MM.1S (cell line): ENCODE measurements at regions not wholly inside any gene's neighbourhood (a gene's known extent, or its start where the extent isn't known, plus 50 kb on each side); places are given as distances from the start of the nearest gene placed in this dataset.

ENCODE experiments used
- DNase-seq: peaks from one replicate; pipeline ENCODE4 v3.0.0-alpha.2; 2015
- H2AFZ ChIP-seq: fragments of 300-600 bp; sonication (generic); 2 replicates; pipeline ENCODE4 v1.6.0; 2016; ENCODE audit warnings: antibody characterized with exemption, low read length
- H3F3A ChIP-seq: fragments of 300-600 bp; sonication (generic); 2 replicates; pipeline ENCODE4 v1.6.1; 2016; ENCODE audit warnings: mild to moderate bottlenecking, antibody characterized with exemption, low read length, moderate library complexity, mixed read lengths; ENCODE audit not compliant: insufficient read depth
- H3K27ac ChIP-seq: fragments of 300-600 bp; sonication (generic); 2 replicates; pipeline ENCODE4 v1.5.1; 2016; ENCODE audit warnings: mild to moderate bottlenecking, low read length
- H3K27me3 ChIP-seq: fragments of 300-600 bp; sonication (generic); replicated peaks from 2 replicates; pipeline ENCODE4 v1.6.0; 2016; ENCODE audit warnings: low read length; ENCODE audit not compliant: insufficient read depth
- H3K36me3 ChIP-seq: fragments of 300-600 bp; sonication (generic); replicated peaks from 2 replicates; pipeline ENCODE4 v1.6.1; 2016; ENCODE audit warnings: mild to moderate bottlenecking, low read length, mixed read lengths; ENCODE audit not compliant: insufficient read depth
- H3K4me1 ChIP-seq: fragments of 300-600 bp; sonication (generic); 2 replicates; pipeline ENCODE4 v1.6.1; 2016; ENCODE audit warnings: low read length, mixed read lengths
- H3K4me2 ChIP-seq: fragments of 300-600 bp; sonication (generic); 2 replicates; pipeline ENCODE4 v1.6.0; 2016; ENCODE audit warnings: low read depth, low read length
- H3K4me3 ChIP-seq: fragments of 300-600 bp; sonication (generic); 2 replicates; pipeline ENCODE4 v1.5.1; 2016; ENCODE audit warnings: low read length, mixed read lengths
- H3K79me2 ChIP-seq: fragments of 300-600 bp; sonication (generic); 2 replicates; pipeline ENCODE4 v1.6.1; 2016; ENCODE audit warnings: mixed run types, low read length, mixed read lengths
- H3K9ac ChIP-seq: fragments of 300-600 bp; sonication (generic); 2 replicates; pipeline ENCODE4 v1.6.1; 2016; ENCODE audit warnings: low read length, mixed read lengths
- H3K9me2 ChIP-seq: fragments of 300-600 bp; sonication (generic); replicated peaks from 2 replicates; pipeline ENCODE4 v1.6.1; 2016; ENCODE audit warnings: mild to moderate bottlenecking, low read length, mixed read lengths; ENCODE audit not compliant: insufficient read depth
- H3K9me3 ChIP-seq: fragments of 300-600 bp; sonication (generic); replicated peaks from 2 replicates; pipeline ENCODE4 v1.6.1; 2016; ENCODE audit warnings: mild to moderate bottlenecking, low read length, mixed read lengths; ENCODE audit not compliant: insufficient read depth
- H4K20me1 ChIP-seq: fragments of 300-600 bp; sonication (generic); 2 replicates; pipeline ENCODE4 v1.6.1; 2016; ENCODE audit warnings: mild to moderate bottlenecking, low read length, moderate library complexity, mixed read lengths; ENCODE audit not compliant: insufficient read depth
- CTCF ChIP-seq: fragments of 300-600 bp; sonication (generic); IDR thresholded peaks from 2 replicates; pipeline ENCODE4 v1.5.1; 2016; ENCODE audit warnings: antibody characterized with exemption, low read length, mixed read lengths
- EZH2 ChIP-seq: fragments of 300-600 bp; sonication (generic); optimal IDR thresholded peaks from 2 replicates; pipeline ENCODE3; 2017; ENCODE audit warnings: low read depth, mild to moderate bottlenecking, antibody characterized with exemption, low read length, mixed read lengths
- EZH2phosphoT487 ChIP-seq: fragments of 300-600 bp; sonication (generic); IDR thresholded peaks from 2 replicates; pipeline ENCODE4 v1.6.1; 2018; ENCODE audit warnings: antibody characterized with exemption, low read length

GRCh38 chr10:69750725-69751124, 51.0 kb upstream of the COL13A1 start:
- H3K27me3 ChIP-seq, result peaks cover 71% of the 10 kb centered on the region
- H3K4me1 ChIP-seq, result no peaks in the 10 kb centered on the region; the same call in 1 of the 2 replicates

GRCh38 chr10:69751214-69751613, 50.5 kb upstream of the COL13A1 start:
- H3K9me2 ChIP-seq, result no peaks in the 10 kb centered on the region
- no peaks in the 10 kb centered on the region for H3K36me3 ChIP-seq
- peaks cover 68% of the 10 kb centered on the region for H3K27me3 ChIP-seq
- no peaks in the 10 kb centered on the region for H4K20me1 ChIP-seq
- no peak overlapping the region for H2AFZ ChIP-seq
- TF ChIP-seq EZH2phosphoT487, result no peak
- TF ChIP-seq CTCF, result no peak
- no peak for TF ChIP-seq EZH2
- no peaks in the 10 kb centered on the region for H3K79me2 ChIP-seq
- no peaks in the 10 kb centered on the region for H3K4me1 ChIP-seq
- no peak for DNase-seq
- H3K4me3 ChIP-seq, result no peak overlapping the region
- no peak overlapping the region for H3K27ac ChIP-seq
- H3K4me2 ChIP-seq, result no peak overlapping the region
- no peaks in the 10 kb centered on the region for H3F3A ChIP-seq
- no peaks in the 10 kb centered on the region for H3K9me3 ChIP-seq
- no peak overlapping the region for H3K9ac ChIP-seq

More at GRCh38 chr10:69750725-69751124, 51.0 kb upstream of the COL13A1 start:
- Histone ChIP-seq H3K9me2 (no peaks in the 10 kb centered on the region), H3K9me3 (no peaks in the 10 kb centered on the region), H4K20me1 (no peaks in the 10 kb centered on the region), H3K4me3 (no peak overlapping the region), H3K4me2 (no peak overlapping the region), H3F3A (no peaks in the 10 kb centered on the region), H3K9ac (no peak overlapping the region), H3K79me2 (no peaks in the 10 kb centered on the region), H2AFZ (no peak overlapping the region), H3K27ac (no peak overlapping the region), H3K36me3 (no peaks in the 10 kb centered on the region)
- TF ChIP-seq EZH2 (no peak), CTCF (no peak), EZH2phosphoT487 (no peak)
- DNase-seq, result no peak
